Stimulated activated CD8-positive, alpha-beta memory T cell treated with anti-CD3 and anti-CD28 coated beads, Interleukin-7, amount 100 ng/mL, for 1 hour (primary cell): ENCODE measurements at regions not wholly inside any gene's neighbourhood (a gene's known extent, or its start where the extent isn't known, plus 50 kb on each side); places are given as distances from the start of the nearest gene placed in this dataset.

Experiments used
- DNase-seq, 2 donors: peaks; one replicate each; pipeline ENCODE4 v3.0.0-alpha.2; 2020; ENCODE audit warnings: low read depth in 2 of 2

DNA sequence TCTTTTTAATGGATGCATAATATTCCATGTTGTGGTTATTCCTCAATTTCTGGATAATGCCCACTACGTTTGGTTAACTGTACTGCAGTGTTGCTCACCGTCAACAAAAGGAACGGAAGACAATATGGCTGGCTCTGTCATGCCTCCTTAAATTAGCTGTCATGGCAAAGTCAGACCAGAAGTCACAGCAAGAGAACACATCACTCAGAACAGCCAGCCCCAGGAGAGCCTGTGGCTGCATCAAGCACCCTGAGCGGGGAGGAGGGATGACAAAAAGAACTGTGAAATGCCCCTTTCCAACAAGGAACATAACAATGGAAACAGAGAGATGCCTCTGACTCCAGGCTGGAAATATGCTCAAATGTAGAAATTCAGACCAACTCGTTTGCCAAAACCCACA lies 366.0 kb upstream of the ZNF507 start:
- no peak for DNase-seq

DNA sequence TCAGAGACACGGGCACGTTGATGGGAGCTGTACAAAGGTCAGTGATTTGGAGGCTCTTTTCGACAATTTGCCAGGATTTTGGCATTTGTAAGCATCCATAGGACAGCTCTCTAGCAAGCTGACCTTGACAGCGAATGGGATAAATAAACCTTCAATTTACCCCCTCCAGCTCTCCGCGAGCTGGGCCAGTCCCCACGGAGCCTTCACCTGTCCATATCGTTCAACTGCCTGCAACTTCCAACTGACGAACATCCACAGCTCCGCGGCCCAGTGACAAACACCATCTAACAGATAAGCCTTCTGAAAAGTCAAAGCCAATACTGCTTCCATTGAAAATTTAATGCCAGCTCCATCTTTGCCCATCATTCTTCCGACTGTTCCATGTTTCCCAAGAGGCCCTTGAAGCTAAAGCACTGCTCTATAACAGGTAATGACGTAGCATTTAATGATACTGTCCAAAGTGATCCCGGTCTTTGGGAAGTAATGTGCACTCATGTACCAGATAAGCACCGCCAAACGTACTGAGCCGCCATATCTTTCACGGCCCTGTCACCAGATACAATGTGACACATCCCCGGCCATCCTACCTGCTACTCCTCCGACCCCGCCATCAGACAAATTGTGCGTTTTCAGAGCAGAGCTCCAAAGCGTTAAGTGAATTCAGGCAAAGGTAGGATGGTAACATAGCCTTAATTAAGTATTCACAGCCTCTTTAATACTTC lies 365.3 kb upstream of the ZNF507 start:
- DNase-seq: no peak

DNA sequence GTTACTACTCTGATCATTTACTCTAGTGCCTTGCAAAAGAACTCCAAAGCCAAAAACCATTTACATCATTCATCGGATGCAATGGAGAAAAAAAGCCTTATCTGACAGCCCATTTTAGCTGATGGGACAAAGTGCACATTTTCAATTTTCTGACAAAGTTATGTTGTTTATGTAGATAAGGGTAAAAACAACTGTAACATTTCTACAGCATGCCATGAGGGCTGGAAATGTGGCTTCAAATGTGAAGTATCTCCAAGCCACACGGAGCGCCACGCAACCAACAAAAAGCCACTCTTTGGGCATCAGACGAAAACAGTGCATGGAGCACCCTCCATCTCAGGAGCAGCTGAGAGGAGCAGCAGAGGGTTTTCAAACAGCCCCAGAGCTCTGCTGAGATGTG lies 364.6 kb upstream of the ZNF507 start:
- no peak for DNase-seq

DNA sequence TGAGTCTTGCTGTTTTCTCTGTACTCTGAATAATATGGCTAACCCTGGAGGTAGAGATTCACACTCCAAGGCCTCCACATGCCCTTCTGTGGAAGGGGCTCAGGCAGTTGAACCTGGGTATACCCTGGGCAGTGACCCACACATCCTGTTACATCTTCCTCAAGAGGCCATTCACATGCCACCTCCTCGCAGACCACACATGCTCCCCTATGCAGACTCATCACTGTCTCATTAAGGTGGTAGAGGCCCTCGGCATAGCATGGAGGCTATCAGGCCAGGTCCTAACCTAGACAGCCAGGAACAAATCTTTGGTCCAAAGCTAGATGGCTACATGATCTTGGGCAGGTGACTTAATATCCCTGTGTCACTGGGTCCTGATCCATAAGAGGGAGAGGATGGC lies 363.9 kb upstream of the ZNF507 start:
- DNase-seq: no peak

DNA sequence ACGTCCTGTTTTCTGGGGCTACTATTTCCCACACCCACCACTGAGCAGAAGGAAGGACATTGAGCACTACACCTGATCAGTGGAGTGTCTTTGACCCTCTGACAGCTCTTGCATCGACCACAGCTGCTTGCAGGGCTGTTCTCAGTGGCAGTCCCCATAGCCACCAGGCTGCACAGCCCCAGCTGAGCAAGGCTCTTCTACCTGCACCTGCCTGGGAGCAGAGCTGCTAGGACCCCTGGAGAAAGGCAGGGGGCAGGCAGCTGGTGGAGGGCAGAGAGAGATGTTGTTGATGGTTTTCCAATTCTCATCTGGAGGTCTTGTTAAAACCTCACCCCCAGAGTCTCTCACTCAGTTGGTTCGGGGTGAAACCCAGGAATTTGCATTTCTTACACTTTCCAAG lies 361.8 kb upstream of the ZNF507 start:
- DNase-seq: no peak

DNA sequence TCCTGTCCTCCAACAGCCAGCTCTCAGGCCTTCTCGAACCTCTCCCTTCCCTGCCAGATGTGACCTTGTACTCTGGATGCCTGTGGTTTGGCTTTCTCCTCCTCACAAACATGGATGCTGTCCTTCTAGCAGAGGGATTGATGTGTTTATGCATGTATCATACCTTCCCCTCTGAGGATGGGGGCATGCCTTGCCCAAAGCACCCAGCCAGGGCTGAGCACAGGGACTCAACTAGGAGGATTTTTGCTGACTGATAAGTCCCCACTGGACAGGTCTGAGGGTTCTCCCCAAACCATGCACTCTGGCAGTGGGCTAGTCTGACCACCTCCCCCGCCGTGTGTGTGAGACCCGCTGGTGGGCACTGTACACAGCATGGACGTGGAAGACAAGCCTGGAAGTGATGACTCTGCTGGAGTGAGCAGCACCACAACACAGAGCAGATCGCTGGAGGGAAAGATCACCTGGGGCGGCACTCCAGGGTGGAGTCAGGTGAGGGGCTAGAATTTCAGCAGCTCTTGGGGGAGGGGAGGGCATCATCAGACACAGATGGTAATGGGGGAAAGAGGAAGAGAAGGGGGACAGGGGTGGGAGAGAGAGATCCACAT lies 360.3 kb upstream of the ZNF507 start:
- DNase-seq: no peak

DNA sequence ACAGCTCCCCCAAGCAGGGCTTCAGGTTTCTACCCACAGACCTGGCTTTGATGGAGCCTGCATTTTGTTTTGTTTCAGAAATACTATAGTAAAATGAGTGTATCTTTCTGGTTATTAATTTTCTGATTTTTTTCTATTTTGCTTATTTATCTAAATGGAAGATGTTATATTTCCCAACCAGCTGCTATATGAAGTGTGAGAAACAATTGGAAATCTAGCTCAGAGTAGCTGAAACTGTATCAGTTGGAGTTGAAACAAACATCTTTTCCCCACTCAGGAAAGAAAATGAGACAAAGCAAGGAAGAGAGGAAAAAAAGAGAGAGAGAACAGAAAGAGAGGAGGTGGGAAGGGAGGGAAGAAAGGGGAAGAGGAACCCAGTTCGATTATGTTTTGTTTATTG lies 358.5 kb upstream of the ZNF507 start:
- no peak for DNase-seq

DNA sequence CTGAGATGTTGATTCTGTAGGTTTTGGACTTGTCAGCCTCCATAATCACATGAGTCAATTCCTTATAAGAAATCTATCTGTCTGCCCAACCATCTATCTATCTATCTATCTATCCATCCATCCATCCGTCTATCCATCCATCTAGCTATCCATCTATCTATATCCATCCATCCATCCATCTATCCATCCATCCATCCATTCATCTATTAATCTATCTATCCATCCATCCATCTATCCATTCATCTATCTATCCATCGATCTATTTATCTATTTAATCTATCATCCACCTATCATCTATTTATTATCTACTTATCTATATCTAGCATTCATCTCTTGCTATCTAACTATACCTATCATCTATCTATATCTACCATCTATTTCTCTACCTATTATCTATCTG lies 357.2 kb upstream of the ZNF507 start:
- DNase-seq: no peak

DNA sequence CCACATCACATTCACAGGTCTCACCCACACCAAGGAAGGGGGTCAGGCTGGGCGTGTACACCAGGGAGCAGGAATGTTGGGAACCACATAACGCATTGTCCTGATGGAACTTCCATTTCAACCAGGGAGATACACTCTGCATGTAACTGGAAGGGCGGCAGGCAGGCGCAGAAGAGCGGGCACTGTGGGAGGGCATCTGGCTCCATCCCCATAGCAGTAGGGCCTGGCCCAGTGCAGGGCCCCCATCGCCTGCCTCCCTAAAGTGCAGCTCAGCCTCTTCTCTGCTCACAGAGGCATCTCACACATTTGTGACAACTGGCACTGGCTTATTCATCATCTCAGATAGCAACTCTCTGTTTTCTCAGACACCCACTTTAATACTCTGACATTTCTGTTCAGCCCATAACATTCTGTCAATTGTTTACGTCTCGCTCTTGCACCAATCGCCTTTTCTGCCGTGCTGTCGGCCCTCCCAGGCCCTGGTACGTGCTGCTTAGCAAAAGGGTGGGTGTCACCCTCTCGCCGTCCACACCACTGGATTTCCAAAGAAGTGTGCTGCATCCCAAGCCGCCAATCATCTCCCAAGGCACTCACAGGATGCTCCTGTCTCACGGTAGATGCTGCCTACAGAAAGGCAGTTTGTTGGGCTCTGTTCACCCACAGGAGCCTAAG lies 353.3 kb upstream of the ZNF507 start:
- no peak for DNase-seq

DNA sequence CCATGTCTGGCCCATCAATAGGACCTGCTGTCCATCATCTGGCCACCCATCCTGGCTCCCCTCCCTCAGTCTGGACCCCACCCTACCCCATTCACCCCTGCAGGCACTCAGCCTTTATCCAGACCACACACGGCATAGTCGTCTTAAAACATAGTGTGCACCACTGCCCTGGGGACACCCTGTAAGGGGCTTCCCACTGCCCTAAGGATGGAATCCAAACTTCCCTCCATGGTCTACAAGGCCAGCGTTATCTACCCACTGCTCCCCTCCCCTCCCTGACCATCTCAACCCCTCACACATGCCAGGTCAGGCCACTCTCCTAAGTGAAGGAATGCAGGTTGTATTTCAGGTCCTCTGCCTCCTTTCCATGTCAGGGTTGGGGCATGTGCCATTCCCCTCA lies 352.7 kb upstream of the ZNF507 start:
- no peak for DNase-seq

DNA sequence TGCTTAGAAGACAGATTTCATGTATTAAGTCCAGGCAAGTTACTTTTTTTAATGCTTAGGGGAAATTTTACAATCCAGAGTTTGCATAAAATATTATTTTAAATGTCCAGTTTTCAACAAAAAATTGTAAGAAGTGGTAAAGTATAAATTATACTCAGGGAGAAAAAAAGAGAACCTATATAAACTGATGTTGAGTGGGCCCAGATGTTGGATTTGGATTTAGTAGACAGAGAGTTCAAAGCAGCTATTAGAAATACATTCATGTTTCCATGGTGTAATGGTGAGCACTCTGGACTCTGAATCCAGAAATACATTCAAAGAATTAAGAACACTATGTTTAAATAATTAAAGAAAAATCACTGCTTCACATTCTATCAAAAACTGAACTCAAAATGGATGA lies 349.9 kb upstream of the ZNF507 start:
- no peak for DNase-seq

DNA sequence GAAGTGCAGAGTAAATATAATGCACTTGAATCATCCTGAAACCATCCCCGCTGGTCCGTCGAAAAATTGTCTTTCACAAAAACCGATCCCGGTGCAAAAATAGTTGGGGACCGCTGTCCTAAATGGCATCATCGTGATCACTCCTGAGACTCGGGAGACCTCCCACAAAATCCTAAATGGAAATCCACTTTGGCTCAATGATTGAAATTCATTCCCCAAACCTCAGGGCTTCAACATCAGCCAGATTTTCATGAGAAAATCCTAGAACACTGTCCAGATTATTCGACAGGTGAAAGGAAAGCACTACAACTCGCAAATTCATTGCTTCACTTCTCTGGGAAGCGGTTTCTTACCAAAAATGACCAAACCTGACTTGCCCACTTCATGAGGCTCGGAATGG lies 335.3 kb upstream of the ZNF507 start:
- no peak for DNase-seq

DNA sequence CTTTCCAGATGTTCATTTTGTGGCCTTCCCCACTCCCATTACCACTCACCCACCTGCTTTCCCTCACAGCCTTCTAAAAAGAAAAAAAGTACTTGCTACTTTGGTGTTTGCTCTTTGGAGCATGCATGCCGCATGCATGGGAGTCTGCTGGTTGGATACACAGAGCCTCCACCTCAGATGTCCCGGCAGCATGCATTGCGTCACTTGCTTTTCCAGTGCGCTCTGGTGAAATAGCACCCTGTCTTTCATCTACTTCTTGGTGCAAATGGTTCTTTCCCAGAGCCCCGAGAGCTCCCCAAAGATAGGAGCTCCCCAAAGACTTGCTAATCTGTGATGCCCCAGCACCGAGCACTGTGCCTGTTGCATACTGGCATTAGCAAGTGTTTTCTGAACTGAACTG lies 333.2 kb upstream of the ZNF507 start:
- no peak for DNase-seq

DNA sequence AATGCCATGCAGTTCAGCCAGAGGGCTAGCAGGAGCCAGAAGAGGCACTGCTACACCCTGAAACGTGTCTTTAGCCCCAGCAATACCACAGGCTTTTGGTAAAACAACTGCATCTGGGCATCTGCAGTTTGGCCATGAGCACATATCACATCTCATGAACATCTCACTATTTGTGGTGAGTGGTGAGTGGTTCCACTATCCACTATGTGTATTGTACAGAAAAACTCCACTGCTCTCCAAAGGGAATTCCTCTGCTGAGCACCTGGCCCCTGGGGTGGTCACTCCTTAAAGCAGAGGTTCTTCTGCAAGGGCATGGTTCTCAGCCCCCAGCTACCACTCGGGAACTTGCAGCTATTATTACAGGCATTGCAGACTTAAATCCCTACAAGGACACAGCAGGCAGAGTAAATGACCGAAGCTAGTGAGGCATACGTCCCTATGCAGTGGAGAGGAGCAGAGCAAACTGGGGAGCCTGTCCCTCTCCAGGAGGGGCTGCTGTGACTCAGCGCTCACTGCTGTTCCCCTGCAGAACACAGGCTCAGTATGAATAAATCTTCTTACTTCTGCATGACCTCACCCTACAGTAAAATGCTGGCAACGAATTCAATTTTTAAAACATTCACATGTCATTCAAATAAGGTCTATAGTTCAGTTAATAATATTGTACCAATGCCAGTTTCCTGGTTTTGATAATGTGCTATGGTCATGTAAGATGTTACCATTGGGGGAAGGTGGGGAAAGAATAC lies 332.4 kb upstream of the ZNF507 start:
- DNase-seq: no peak

DNA sequence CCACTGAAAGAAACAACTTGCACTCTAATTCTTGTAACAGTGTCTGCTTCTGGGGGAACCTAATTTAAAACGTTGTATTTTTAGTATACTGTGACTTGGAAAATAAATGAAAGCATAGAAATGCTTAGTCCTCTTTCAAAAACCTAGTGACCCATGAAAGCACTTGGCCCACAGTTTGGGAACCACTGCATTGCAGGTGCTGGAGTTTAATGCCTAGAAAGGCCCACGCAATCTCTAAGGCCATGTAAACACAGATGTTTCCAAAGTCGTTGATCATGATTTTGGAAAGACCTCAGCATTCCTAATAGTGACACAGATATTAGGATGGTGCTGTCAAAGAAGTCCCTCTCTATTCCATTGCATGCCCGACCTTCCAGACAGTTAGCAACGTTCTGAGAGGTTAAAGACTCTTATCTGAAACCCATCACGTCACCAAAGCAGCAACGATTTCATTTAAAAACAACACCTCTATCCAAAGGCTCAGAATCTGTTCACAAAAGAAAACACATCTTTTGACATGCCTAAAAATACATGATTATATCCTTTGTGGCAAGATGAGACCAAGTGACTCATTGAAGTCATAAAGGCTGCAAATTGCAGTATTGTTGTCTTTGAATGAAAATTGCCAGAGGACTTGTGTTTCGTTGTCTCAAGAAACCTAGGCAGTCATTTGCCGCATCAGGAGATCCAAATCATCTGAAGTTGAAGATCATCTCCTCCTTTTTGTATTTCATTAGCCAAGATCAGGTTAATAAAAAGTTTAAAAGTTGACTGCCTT lies 328.0 kb upstream of the ZNF507 start:
- DNase-seq: no peak

DNA sequence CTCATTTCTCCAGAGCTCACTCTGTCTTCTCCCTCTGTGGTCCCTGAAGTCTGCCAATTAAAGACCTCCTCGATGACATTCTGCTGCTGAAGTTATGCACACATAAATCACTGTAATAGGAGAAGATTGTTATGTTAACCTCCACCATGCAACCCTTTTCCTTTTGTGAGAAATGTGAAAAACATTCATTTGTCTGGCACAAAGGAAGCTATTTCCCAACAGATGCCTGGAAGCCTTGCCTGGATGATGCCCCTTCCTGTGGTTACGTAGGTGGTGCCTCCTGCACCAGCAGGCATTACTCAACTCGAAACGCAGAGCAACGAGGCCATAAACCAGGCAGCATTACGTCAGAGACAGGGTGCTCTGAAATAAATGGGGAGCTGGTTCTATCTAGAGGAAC lies 327.4 kb upstream of the ZNF507 start:
- no peak for DNase-seq

DNA sequence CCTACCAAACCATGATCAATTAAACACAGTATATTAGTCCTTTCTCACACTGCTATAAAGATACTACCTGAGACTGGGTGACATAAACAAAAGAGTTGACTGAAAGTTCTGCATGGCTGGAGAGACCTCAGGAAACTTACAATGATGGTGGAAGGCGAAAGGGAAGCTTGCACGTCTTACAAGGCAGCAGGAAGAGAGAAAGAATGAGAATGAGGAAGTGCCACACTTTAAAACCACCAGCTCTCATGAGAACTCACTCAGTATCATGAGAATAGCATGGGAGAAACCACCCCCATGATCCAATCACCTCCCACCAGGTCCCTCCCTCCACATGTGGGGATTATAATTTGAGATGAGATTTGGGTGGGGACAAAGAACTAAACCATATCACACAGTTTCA lies 324.9 kb upstream of the ZNF507 start:
- no peak for DNase-seq

DNA sequence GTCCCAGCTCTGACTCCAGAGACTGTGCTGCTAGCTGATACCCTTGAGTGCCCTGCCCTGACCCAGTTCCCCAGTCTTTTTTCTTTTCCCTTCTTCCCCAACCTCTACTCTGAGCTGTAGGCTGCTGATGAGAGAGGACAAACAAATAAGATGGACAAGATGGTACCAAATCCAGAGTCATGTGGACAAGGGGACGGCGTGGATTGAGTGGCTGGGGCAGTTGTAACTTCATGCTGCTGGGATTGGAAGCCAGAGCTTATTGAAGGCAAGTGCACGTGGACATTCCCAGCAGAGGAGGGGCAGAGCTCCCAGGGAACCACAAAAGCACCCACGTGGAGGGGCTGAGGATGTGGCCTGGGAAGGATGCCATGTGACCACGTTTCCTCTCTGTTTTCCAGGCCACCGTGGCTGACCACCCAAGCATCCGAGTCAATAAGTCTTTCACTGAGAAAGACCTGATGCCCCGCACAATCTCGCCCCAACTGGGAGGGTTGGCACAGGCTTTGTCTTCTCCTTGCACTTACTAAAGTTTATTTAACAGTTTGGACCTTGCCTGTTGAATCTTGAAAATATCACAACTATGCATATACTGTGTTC lies 323.3 kb upstream of the ZNF507 start:
- no peak for DNase-seq

DNA sequence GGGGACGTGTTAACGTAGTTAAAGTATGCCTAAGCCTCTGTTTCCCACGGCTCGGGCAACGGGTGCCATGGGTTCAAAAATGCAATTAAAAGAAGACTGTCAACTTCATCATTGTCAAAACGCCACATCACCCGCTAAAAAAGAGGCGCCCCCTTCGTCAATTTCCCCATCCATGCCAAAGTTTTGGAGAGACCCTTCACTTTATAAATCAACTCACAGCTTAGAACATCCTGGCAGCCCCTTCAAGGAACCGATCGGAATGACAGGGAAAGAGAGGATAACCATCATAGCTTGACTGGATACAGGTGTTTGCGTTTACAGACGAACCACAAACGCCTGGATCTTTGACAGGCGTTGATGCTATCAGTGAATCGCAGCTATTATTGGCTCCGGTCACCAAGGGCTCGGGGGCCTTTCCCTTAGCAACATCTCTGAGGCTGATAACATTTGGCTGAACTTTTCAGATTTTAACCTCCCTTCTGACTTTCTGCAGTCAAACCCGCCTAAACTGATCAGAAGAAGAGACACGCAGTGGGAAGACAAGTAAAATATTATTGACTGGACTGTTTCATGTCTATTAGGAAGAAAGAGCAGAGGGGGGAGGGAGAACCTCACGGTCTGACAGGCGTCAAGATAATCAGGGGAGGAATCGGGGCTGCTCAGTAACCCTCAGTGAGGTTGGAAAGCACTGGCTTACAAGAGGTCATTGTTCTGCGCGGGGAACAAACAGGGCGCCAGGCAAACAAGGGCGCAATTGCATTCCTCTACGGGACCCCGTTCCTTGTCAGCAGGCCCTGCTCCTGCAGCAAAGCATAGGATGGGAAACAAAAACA lies 322.5 kb upstream of the ZNF507 start:
- no peak for DNase-seq

DNA sequence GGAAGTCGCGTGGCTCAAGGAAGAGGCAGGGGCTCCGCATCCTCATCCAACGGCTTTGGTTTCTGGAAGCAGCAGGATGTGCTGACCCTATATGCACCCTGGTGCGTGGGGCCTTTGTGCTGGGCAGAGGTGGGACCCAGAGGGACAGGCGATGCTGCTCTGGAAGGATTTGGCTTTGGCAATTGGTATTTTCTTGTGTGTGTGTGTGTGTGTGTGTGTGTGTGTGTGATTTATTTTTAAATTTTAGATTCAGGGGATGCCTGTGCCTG lies 321.9 kb upstream of the ZNF507 start:
- no peak for DNase-seq

DNA sequence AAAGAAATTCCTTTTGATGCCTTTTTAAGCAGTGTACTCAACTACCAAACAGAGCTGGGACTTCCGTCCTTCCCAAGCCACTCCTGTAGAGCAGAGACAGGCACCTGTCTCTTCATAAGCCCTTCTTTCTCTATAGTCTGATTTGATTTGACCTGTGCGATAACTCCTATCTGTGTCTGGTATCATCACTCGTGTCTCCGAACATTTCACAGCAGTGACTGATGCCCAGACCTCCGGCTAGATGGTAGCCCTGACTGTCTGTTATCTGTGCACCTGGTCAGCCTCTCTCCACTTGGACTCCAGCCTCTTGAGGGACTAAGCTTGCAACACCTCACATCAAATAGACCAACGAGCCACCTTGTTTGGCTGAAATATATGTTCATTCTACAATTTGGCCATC lies 316.2 kb upstream of the ZNF507 start:
- DNase-seq: no peak
